K562 (cell line): ENCODE measurements at regions not wholly inside any gene's neighbourhood (a gene's known extent, or its start where the extent isn't known, plus 50 kb on each side); places are given as distances from the start of the nearest gene placed in this dataset.

Experiments used
- COPS2 ChIP-seq: fragments of 450-650 bp; conservative IDR thresholded peaks from 2 replicates; pipeline ENCODE4 v1.6.1; 2016; ENCODE audit warnings: mild to moderate bottlenecking, moderate library complexity
- CREM ChIP-seq: IDR thresholded peaks from 2 replicates; pipeline ENCODE4 v1.6.1; 2014; ENCODE audit warnings: antibody characterized with exemption, low read depth
- MTF1 ChIP-seq: fragments of 250-450 bp; sonication (Bioruptor Pico); IDR thresholded peaks from 2 replicates; pipeline ENCODE4 v1.9.0; 2021; ENCODE audit warnings: moderate library complexity, mild to moderate bottlenecking, inconsistent platforms, borderline replicate concordance
- RCOR1 ChIP-seq, 2 experiments: IDR thresholded peaks; 2 replicates each; pipeline ENCODE4 v1.6.1; 2012; ENCODE audit warnings: low read depth in 2 of 2, low read length in 2 of 2, borderline replicate concordance in 1 of 2, improper control_type of control experiment in 1 of 2
- SIN3A ChIP-seq, 2 experiments: fragments of 150-350 bp in 1 of 2; IDR thresholded peaks; 2 replicates each; pipeline ENCODE4 v1.6.1; 2011 to 2016; ENCODE audit warnings: borderline replicate concordance in 2 of 2, low read depth in 2 of 2, low read length in 2 of 2, mild to moderate bottlenecking in 2 of 2, moderate library complexity in 2 of 2; ENCODE audit not compliant: control insufficient read depth in 1 of 2
- TBL1XR1 ChIP-seq, 2 experiments: IDR thresholded peaks; 2 replicates each; pipeline ENCODE4 v1.6.1; 2012; ENCODE audit warnings: improper control_type of control experiment in 2 of 2, low read length in 2 of 2, mild to moderate bottlenecking in 1 of 2
- TF ChIP-seq, protein P1 (sequence below): sonication (generic); formaldehyde crosslinking; IDR thresholded peaks from 2 replicates; pipeline ENCODE4 v1.8.1; 2022; ENCODE audit warnings: missing genetic modification reagents
- TF ChIP-seq, protein P2 (sequence below): sonication (generic); formaldehyde crosslinking; IDR thresholded peaks from 2 replicates; pipeline ENCODE4 v1.8.0; 2022; ENCODE audit warnings: mild to moderate bottlenecking, low read depth, missing genetic modification reagents

DNA sequence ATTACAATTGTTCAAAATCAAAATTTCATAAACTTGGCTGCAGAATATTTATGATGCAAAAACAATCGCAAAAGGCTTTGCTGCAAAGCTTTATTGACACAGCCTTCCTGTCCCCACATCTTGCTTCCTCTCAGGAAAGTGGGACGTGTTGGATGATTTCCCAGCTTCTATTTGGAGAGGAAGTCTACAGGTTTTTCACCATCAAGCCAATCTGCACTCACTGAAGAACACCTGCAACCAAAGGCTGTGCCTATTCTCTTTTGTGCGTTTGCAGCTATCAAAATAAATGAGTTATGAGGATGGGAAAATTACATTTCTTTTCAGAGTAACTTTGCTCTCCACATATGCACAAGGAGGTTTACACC is 214.4 kb downstream of the PLK2 start:
- TF ChIP-seq, protein P1, sequence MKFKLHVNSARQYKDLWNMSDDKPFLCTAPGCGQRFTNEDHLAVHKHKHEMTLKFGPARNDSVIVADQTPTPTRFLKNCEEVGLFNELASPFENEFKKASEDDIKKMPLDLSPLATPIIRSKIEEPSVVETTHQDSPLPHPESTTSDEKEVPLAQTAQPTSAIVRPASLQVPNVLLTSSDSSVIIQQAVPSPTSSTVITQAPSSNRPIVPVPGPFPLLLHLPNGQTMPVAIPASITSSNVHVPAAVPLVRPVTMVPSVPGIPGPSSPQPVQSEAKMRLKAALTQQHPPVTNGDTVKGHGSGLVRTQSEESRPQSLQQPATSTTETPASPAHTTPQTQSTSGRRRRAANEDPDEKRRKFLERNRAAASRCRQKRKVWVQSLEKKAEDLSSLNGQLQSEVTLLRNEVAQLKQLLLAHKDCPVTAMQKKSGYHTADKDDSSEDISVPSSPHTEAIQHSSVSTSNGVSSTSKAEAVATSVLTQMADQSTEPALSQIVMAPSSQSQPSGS = no peak
- TF ChIP-seq MTF1 (no peak), RCOR1 (IDR thresholded peaks at IDR 0.05; ENCODE audit: borderline replicate concordance in 1 of 2, low read depth in 2 of 2, low read length in 2 of 2) (no peak), CREM (no peak), TBL1XR1 (IDR thresholded peaks at IDR 0.05; ENCODE audit: low read length in 2 of 2) (no peak), COPS2 (no peak), SIN3A (IDR thresholded peaks at IDR 0.05; ENCODE audit: borderline replicate concordance in 2 of 2, control insufficient read depth in 1 of 2, low read depth in 2 of 2, low read length in 2 of 2) (no peak)
- TF ChIP-seq, protein P2, sequence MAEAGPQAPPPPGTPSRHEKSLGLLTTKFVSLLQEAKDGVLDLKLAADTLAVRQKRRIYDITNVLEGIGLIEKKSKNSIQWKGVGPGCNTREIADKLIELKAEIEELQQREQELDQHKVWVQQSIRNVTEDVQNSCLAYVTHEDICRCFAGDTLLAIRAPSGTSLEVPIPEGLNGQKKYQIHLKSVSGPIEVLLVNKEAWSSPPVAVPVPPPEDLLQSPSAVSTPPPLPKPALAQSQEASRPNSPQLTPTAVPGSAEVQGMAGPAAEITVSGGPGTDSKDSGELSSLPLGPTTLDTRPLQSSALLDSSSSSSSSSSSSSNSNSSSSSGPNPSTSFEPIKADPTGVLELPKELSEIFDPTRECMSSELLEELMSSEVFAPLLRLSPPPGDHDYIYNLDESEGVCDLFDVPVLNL (CRISPR knock-in tag) = no peak
